ENCODE measurements at regions not wholly inside any gene's neighbourhood (a gene's known extent, or its start where the extent isn't known, plus 50 kb on each side); places are given as distances from the start of the nearest gene placed in this dataset.

DNA sequence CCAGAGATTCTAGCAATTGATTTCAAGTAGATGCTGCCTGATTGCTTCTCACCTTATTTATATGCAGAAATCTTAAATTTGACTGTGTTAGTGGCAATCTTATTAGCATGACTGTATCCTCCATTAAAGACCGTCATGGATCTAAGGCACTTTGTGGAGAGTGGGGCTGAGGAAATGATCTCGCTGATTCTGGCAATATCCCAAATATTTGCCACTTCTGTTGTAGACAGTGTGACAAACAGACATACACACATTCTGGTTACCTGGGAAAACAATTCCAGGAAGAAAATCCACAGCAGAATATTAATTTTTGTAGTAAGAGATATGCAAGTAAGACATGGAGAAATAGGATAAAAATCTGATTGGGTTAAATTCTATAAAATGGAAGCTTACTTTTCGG, 269.0 kb upstream of the G2E3 start:
- TF ChIP-seq POLR2A (IDR thresholded peaks at IDR 0.05; ENCODE audit: low read length): no peak
- no peak for TF ChIP-seq GATA1 (IDR thresholded peaks at IDR 0.05; ENCODE audit: low read depth, low read length)

Data from erythroblast (primary cell).